ENCODE measurements at regions not wholly inside any gene's neighbourhood (a gene's known extent, or its start where the extent isn't known, plus 50 kb on each side); places are given as distances from the start of the nearest gene placed in this dataset.

DNA sequence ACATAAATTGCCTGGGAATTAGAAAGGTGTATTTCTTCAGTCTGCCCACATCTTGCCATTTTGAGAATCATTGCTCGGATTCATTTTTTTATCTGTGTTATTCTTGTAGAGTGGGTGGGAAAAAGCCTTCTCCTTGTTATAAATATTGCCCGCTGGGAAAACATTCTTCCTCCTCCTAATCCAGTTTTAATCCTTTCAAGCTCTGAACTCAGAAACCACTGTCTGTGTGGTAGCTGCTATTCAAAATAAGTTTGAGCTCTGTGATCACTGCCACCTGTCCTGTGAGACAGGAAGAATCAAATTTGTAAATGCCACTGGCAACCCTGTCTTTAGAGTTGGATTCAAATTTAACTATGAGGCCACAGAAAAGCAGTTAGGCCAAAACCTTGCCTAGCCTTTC, 1875.2 kb upstream of the PIK3C3 start:
- no peak for DNase-seq

- DNase-seq, result no peak
Measured at GRCh38 chr18:40075616-40076015, 1879.4 kb upstream of the PIK3C3 start.

- no peak for DNase-seq
Measured at GRCh38 chr18:40072761-40073160, 1882.3 kb upstream of the PIK3C3 start.

DNA sequence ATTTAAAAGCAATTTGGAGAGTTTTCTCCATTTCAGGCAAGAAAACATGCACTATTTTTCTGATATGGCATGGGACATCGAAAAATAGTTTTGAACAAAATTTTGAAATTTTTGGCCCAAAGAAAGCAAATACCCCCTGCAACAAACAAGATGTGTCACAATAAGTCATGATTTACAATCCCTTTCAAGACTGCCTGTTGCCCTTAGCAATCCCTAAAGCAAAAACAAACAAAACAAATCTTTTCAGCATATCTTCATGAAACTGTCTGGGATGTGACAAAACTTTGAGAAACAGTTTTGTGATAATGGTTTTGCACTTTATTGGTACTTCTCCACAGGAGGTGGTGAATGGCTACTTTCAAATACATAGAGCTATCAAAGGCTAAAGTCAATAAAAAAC, 1888.7 kb upstream of the PIK3C3 start:
- no peak for DNase-seq

DNA sequence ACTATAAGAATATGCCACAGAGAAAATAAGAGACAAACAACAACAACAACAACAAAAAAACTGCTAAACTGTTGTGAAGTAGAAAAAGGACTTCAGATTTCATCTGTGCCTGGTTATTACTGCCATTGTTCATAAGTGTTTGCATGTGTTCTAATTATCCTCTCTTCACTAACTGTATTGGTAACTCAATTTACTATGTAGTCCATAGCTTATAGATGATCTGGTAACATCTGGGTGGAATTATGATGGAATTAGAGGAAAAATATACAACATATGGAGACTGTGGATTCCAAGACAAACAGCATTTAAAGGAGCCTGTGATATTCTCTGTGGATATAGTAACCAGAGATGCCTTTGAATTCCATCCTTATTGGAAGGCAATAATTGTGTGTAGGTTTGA, 1891.5 kb upstream of the PIK3C3 start:
- no peak for DNase-seq

GRCh38 chr18:40061086-40061485, 1893.9 kb upstream of the PIK3C3 start:
- no peak for DNase-seq

DNA sequence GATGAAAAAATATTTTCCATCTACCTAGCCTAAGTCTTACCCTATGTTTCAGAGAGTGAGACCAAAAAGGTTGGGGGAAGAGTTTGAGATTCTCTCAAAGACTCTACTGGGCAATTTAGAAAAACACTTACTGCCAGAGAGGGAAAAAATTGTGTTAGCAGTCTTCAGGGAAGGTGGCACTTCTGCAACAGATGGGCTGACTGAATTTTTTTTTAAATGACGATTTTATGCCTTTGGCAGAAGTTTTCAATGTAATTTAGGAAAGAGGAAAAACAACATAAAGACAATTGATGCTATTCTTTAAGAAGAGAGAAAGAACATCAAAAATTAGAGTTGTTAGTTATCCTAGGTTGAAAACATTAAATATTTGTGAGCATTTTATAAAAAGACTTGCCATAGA, 1894.5 kb upstream of the PIK3C3 start:
- DNase-seq, result no peak

DNA sequence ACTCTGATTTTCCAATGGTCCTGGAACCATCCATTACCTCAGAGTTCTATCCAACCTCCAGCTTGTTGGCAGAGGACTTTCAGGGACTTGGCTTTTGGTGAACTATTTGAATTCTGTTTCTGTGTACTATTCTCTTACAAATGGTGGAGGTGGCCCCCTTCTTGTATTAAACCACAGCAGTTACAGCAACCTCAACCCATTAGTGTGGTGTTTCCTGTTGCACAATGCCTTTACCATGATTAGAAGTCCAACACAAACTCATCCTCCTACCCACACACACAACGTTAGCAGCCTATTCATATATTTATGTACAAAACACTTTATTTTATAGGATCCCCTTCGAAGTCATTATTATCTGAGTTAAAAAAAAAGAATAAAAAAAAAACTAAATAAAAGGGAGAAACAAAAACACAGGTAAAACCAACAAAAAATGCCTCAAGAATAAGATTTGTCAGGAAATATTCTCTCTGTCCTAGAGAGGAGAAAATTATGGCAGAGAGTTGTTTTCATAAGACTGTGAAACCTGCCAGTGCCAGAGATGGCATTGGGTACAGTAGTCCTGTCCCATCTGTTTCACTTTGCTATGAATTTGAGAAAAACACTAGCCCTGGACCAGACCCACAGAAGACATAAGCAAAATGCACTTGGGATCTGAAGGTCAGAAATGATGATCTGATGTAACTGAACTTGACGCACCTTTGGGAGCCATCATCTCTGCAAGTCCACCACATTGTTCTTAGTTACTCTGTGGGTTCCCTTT, 1896.0 kb upstream of the PIK3C3 start:
- no peak for DNase-seq

DNA sequence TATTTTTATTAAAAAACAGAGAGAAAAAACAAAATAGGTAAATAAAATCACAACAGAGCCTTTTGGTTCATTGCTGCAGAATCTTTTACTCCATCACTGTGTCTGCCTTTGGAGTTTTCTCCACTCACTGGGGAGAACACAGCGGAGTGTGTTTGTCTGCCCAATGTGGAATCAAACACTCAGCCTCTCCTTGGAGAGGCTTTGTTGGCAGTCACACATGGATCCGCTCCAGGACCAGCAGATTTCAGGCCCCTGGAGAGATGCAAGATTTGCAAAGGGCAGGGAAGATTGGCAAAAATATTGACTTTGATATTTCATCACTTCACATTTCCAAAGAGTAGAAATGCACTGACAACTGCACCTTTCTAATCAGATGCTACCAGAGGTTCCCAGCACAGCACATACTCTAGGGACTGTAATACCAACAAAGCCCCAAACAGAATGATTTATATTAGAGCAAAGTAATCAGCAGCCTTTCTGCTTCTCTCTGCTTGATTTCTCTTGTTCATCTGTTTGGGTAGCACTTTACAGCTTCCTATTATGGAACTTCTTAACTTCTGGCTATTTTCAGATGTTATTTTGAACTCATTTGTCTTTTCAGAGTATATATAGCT, 1898.8 kb upstream of the PIK3C3 start:
- no peak for DNase-seq

GRCh38 chr18:40055262-40055661, 1899.8 kb upstream of the PIK3C3 start:
- no peak for DNase-seq

DNA sequence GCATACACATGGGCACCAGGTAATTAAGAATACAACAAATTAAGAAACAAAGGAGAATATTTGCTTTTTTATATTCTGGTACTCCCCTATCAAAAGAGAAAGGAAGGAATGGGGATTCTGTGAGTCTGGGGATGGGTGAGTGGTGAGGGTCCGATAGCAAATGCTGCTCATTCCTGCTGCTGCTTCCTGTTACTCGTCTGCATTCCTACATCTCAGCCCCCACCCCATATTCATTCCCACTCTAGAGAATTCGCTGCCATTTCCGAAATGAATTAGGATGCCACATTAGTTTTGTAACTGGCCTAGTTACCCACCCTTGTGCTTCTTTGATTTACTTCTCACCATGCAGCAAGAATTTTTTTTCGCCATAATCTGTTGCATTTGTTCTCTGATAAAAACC, 1905.3 kb upstream of the PIK3C3 start:
- DNase-seq, result no peak

DNA sequence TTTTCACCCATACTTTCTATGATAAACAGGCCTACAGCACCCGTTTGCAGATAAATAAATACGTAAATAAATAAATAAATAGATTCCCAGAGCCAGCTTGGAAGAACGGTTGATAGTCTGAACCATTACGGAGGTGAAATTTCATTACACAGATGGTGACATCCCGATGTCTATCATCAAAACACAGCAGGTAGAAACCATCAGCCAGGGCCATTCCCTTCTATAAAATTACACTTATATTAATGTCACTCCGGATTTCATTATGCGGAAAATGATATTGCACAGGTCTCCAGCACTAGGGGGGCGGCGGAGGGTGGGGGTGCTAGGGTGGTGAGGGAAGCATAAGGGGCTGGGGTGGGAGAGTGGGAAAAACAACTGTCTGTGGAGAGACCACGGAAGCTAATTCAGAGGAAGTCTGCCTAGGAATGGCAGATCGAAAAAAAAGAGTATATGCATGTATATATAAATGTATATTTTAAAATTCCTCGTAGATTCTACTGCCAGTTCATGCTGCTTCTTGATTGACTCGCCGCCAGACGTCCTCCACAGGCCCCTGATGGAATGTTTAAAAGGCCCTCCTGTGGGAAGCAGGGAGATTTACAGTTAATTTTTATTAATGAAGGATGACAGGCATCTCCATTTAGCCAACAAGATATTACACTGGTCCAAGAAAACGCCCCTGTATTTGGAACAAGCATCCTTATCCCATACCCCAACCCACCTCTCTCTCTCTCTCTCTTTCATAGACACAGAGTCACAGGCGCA, 1906.0 kb upstream of the PIK3C3 start:
- no peak for DNase-seq

DNA sequence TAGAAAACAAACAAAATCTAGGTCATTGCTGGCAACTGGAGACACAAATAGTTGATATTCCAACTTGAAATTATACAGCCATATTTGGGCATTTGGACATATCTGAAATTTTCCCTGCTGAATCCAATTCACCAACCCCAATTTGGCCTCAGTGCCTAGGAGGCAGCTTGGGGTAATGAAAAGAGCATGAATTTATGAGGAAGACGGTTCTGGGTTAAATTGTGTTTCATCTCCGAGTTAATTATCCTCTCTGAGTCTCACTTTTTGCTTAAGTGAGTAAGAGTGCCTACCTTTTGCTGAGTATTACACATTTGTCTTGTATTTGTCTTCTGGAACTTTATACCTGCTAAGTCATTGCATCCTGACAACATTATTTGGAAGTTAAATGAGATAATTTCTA, 1906.8 kb upstream of the PIK3C3 start:
- DNase-seq, result no peak

DNA sequence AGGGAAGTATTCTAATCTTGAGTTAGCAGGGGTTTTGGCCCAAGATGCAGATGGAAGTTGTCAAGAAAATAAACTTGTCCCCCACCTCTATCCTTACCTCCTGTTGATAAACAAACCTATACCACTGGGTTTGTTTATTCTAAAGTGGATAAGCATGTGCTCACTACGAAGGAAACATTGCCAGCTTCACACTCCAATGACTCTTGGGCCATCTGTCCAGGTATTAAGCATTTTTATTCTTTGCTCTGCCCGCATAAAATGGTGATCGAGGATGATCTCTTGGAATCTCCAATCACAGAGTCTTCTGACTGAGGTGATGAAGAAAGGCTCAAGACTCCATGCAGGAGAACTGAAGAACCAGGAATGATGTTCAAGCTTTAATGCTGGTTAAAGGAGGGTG, 1908.4 kb upstream of the PIK3C3 start:
- no peak for DNase-seq

DNA sequence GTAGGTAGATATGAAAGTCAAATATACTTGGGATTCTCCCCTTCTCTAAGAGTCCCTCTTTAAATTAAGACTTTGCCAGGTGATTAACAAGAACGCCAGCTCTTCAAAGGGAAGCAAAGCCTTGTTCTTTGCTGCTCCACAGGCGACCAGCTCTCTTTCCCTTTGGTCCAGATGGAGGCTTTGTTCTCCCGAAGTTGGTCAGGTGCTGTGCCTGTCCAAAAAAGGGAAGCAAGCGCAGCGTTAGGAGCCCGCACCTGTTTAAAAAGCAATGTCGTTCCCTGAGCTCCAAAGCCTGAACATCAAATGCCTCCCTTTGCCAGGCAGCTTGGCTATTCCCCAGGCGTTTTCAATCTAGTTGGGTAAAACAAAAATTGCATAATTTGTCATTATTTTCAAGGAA, 1913.1 kb upstream of the PIK3C3 start:
- DNase-seq, result no peak

GRCh38 chr18:40040574-40040973, 1914.5 kb upstream of the PIK3C3 start:
- no peak for DNase-seq

DNA sequence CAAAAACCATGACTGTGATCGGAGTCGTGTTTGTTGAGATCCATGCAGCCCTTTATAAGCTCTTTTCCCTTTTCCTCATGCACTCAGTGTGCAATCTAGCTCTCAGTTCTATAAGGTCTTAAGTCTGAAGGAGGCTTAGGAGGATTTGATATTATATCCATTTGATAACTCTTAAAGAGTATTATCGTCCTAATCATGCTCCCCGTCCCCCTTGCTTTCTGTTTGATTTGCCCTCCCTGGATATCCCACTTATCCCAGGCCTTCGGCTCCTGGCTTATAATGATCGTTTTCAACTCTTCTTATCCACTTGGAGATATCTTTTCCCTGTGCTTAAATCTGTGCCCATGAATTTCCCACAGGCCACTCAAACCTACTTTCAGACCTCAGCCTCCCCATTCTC, 1917.7 kb upstream of the PIK3C3 start:
- no peak for DNase-seq

- DNase-seq, result no peak
Measured at GRCh38 chr18:40036861-40037260, 1918.2 kb upstream of the PIK3C3 start.

DNA sequence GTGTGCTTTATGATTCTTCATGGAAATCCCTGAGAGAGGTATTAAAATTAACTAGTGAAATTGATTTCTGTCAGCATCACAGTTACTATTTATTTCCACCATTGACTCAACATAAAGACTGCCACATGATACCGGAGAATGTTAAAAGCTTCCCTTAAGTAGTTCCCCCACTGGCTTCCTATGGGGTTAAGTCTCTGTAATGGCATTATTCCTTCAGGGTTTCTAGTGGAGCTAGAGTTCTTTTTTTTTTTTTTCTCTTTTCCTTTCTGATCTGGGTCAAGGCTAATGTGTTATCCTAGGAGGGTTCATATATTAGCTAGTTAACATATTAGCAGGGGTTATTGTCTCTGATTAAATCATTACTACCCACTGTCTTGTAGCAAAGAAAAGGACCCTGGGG, 1919.1 kb upstream of the PIK3C3 start:
- DNase-seq, result no peak

DNA sequence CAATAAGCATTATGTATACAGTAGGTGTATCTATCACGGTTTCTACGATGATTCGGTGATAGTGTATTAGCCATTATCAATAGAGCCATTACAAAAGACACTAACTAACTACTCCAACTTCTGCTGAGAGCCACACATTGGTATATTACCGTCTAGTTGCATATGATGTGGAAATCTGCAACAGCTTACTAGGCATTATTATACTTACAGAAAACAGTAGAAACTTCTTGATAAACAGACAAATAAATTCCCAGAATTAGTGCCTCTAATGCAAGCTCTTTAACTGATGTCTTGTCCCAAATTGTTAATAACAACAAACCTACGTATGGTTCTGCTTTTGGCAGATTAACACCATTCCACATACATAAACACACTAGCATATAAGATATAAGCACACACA, 1923.0 kb upstream of the PIK3C3 start:
- DNase-seq, result no peak

- no peak for DNase-seq
Measured at GRCh38 chr18:40031435-40031834, 1923.6 kb upstream of the PIK3C3 start.

DNA sequence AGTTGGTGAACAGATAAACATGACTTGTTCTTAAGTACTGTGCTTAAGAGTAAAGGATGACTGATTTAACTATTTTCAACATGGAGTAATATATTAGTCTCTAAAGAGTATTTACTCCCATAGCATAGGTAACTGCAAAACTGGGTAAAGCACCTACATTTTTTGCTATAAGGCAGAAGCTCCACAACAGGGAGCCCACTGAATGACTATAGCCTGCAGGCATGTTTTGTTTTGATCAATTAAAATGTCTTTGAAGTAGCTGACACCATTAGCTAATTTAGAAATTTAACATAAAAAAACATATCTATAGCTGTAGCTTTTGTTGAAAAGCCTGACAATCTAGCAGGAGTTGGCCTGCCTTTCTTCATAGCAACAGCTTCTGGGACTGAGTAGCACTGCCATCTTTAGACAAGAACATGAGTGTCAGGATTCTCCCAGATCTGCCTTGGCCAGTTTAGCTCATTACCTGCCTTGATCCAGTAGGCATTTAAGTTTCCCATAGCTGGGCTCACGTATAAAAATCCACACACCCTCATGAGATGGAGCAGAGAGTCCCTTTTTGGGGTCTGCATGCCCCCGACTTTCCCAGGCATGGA, 1935.1 kb upstream of the PIK3C3 start:
- DNase-seq, result no peak

- no peak for DNase-seq
Measured at GRCh38 chr18:40018266-40018665, 1936.8 kb upstream of the PIK3C3 start.

GRCh38 chr18:40017021-40017420, 1938.0 kb upstream of the PIK3C3 start:
- DNase-seq, result no peak

All from central memory CD4-positive, alpha-beta T cell (primary cell).